Breast epithelium (tissue), 3 donors: ENCODE measurements at regions not wholly inside any gene's neighbourhood (a gene's known extent, or its start where the extent isn't known, plus 50 kb on each side); places are given as distances from the start of the nearest gene placed in this dataset.

Source experiments
- CTCF ChIP-seq, 3 donors: fragments of 450-650 bp; IDR thresholded peaks; one replicate each; pipeline ENCODE4 v1.5.1; 2016 to 2017; ENCODE audit warnings: antibody characterized with exemption in 3 of 3, mild to moderate bottlenecking in 3 of 3, moderate library complexity in 3 of 3
- POLR2A ChIP-seq: fragments of 450-650 bp; IDR thresholded peaks from one replicate; pipeline ENCODE4 v1.6.1; 2016; ENCODE audit warnings: antibody characterized with exemption, mild to moderate bottlenecking, moderate library complexity
- POLR2AphosphoS5 ChIP-seq, 3 donors: sonication (generic); formaldehyde crosslinking; IDR thresholded peaks; one replicate each; pipeline ENCODE4 v1.6.1; 2017; ENCODE audit warnings: antibody characterized with exemption in 3 of 3

- TF ChIP-seq CTCF (IDR thresholded peaks at IDR 0.05) (no peak), POLR2A (no peak), POLR2AphosphoS5 (IDR thresholded peaks at IDR 0.05) (no peak)
These were observed 264.4 kb downstream of the CHL1 start for GRCh38 chr3:461006-461405.
